ENCODE measurements at regions not wholly inside any gene's neighbourhood (a gene's known extent, or its start where the extent isn't known, plus 50 kb on each side); places are given as distances from the start of the nearest gene placed in this dataset.

DNA sequence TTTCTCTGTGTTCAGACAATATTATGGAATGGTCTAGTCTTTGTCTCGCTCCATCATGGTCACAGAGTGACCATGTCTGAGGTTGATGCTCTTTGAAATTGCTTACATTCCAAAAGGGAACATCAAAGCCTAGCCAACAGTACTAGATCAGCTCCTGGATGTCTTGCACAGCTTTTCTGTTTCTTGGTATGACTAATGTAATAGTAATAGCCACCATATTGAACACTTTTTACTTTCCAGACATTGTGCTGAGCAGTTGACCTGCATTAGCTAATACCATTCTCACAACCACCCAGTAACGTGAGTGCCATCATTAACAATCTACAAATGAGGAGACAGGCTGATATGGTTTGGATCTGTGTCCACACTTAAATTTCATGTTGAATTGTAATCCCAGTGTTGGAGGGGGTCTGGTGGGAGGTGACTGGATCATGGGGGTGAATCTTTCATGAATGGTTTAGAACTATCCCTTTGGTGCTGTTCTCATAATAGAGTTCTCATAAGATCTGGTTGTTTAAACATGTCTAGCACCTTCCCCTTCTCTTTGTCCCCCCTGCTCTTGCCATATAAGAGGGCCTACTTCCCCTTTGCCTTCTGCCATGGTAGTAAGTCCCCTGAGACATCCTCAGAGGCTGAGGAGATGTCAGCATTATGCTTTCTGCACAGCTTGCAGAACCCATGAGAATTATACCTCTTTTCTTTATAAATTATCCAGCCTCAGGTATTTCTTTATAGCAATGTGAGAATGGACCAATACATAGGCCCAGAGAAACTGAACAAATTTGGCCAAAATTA lies 577.5 kb upstream of the CLINT1 start:
- intact Hi-C loops (cut with micrococcal nuclease; ENCODE audit: unreplicated experiment) = no loop called here
- ATAC-seq (0 out of 3 replicates have a peak, but pooled peaks have one; percentile 16), DNase-seq (ENCODE audit: low read depth, low spot score) (no peak), FAIRE-seq (no peak)
- in situ Hi-C loops (cut with MboI) = no loop called here
- WGBS (ENCODE audit: insufficient coverage, insufficient replicate concordance, low lambda C conversion rate, missing lambda C conversion rate) = 53% methylated on average over 2 of the region's 2 CpGs
- Histone ChIP-seq H2AFZ (ENCODE audit: control insufficient read depth, low read depth, low read length) (no peak overlapping the region), H3K9ac (ENCODE audit: control insufficient read depth, insufficient read depth, low read length) (no peak overlapping the region), H3K4me2 (ENCODE audit: control insufficient read depth, insufficient read depth) (no peak overlapping the region), H3K4me3 (no peak overlapping the region), H4K20me1 (ENCODE audit: control insufficient read depth, insufficient read depth) (no peaks in the 10 kb centered on the region), H3K36me3 (ENCODE audit: control insufficient read depth in 2 of 2, insufficient read depth in 2 of 2, low read length in 1 of 2) (no peaks in the 10 kb centered on the region), H3K9me3 (replicated peaks; ENCODE audit: control insufficient read depth, insufficient read depth, low read length) (no peaks in the 10 kb centered on the region), H3K27ac (ENCODE audit: control insufficient read depth, insufficient read depth) (no peak overlapping the region), H3K79me2 (ENCODE audit: control insufficient read depth, insufficient read depth, low read length) (no peaks in the 10 kb centered on the region), H3K27me3 (replicated peaks in 1 of 2; ENCODE audit: control insufficient read depth in 2 of 2, insufficient read depth in 2 of 2, low read length in 1 of 2) (no peaks in the 10 kb centered on the region), H3K4me1 (ENCODE audit: control insufficient read depth, insufficient read depth, low read length) (peaks cover 13% of the 10 kb centered on the region)
- BruUV-seq (replicated peaks) = no TSS peak
- SMC1A ChIA-PET (ENCODE audit: uncharacterized antibody, unreplicated experiment) = interaction anchor here (1.4 to 5.3 kb wide), 3 partner anchors 15 to 27 kb away, joined by 3 to 62 read pairs (median 31); no protein-coding TSS in a partner anchor
- CTCF ChIA-PET = interaction anchor here (1.2 kb wide), 1 partner anchor 23 kb away, joined by 3 read pairs; no protein-coding TSS in a partner anchor
- TF ChIP-seq EP300 (IDR thresholded peaks at IDR 0.05; ENCODE audit: borderline replicate concordance in 1 of 2, control insufficient read depth in 1 of 2, low read depth in 2 of 2, low read length in 2 of 2) = no peak
- peak; percentile 79 for TF ChIP-seq MEF2B (IDR thresholded peaks at IDR 0.05; ENCODE audit: partially characterized antibody, poor library complexity, severe bottlenecking)
- peak; percentile 28; the same call in 1 of the 2 replicates for TF ChIP-seq SPI1 (IDR thresholded peaks at IDR 0.05; ENCODE audit: borderline replicate concordance, insufficient read depth, low read depth, low read length)
- POLR2A ChIA-PET = interaction anchor here (0.6 to 1.8 kb wide), 2 partner anchors 15 to 259 kb away, joined by 4 to 6 read pairs; no protein-coding TSS in a partner anchor
- RAD21 ChIA-PET (ENCODE audit: unreplicated experiment) = interaction anchor here (1.2 kb wide), 1 partner anchor 24 kb away, joined by 4 read pairs; no protein-coding TSS in a partner anchor

DNA sequence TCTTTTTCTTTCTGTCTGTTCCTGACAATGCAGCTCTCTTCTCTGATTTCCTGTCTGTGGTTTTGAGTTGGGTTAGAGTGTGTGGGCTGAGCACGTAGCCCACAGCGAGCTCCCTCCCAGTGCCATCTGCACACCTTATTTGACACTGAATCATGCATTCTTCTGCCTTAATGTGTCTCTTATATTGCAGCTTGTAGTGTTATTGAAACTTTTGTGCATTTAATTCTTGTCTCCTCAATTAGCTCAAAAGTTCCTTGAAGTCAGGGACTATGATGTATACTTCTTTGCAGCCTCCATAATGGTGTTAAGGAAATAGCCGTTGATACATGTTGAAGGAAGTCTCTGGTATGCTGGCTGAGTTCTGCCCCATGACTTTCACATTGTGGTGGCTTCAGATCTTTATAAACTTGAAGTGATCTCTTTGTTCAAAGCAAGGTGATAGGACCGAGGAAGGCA lies 576.2 kb upstream of the CLINT1 start:
- Histone ChIP-seq H3K27me3 (replicated peaks in 1 of 2; ENCODE audit: control insufficient read depth in 2 of 2, insufficient read depth in 2 of 2, low read length in 1 of 2) (no peaks in the 10 kb centered on the region), H3K27ac (ENCODE audit: control insufficient read depth, insufficient read depth) (no peak overlapping the region), H2AFZ (ENCODE audit: control insufficient read depth, low read depth, low read length) (peak overlapping the region; percentile 82), H3K36me3 (ENCODE audit: control insufficient read depth in 2 of 2, insufficient read depth in 2 of 2, low read length in 1 of 2) (no peaks in the 10 kb centered on the region), H3K9me3 (replicated peaks; ENCODE audit: control insufficient read depth, insufficient read depth, low read length) (peaks cover under 1% of the 10 kb centered on the region; the same call in 1 of the 3 replicates), H3K4me2 (ENCODE audit: control insufficient read depth, insufficient read depth) (peak overlapping the region; percentile 57), H3K9ac (ENCODE audit: control insufficient read depth, insufficient read depth, low read length) (no peak overlapping the region), H4K20me1 (ENCODE audit: control insufficient read depth, insufficient read depth) (no peaks in the 10 kb centered on the region), H3K79me2 (ENCODE audit: control insufficient read depth, insufficient read depth, low read length) (no peaks in the 10 kb centered on the region), H3K4me3 (no peak overlapping the region), H3K4me1 (ENCODE audit: control insufficient read depth, insufficient read depth, low read length) (peaks cover 20% of the 10 kb centered on the region)
- ChIA-PET POLR2A (interaction anchor here (0.6 to 1.8 kb wide), 7 partner anchors 13 to 279 kb away, joined by 3 to 6 read pairs (median 4); no protein-coding TSS in a partner anchor), RAD21 (ENCODE audit: unreplicated experiment) (interaction anchor here (0.6 to 4.0 kb wide), 11 partner anchors 23 to 672 kb away, joined by 3 to 34 read pairs (median 3); no protein-coding TSS in a partner anchor), SMC1A (ENCODE audit: uncharacterized antibody, unreplicated experiment) (interaction anchor here (0.6 to 5.3 kb wide), 19 partner anchors 8 to 656 kb away, joined by 3 to 62 read pairs (median 5); no protein-coding TSS in a partner anchor), CTCF (interaction anchor here (0.6 to 1.8 kb wide), 6 partner anchors 12 to 78 kb away, joined by 3 to 7 read pairs (median 4); no protein-coding TSS in a partner anchor)
- DNase-seq (ENCODE audit: low read depth, low spot score) (peak; percentile 47), ATAC-seq (peak; percentile 85), FAIRE-seq (no peak)
- intact Hi-C loops (cut with micrococcal nuclease; ENCODE audit: unreplicated experiment) = no loop called here
- in situ Hi-C loops (cut with MboI) = no loop called here
- BruUV-seq (replicated peaks) = no TSS peak
- WGBS (ENCODE audit: insufficient coverage, insufficient replicate concordance, low lambda C conversion rate, missing lambda C conversion rate) = 0% methylated on average over 4 of the region's 4 CpGs
- TF ChIP-seq, protein P1, sequence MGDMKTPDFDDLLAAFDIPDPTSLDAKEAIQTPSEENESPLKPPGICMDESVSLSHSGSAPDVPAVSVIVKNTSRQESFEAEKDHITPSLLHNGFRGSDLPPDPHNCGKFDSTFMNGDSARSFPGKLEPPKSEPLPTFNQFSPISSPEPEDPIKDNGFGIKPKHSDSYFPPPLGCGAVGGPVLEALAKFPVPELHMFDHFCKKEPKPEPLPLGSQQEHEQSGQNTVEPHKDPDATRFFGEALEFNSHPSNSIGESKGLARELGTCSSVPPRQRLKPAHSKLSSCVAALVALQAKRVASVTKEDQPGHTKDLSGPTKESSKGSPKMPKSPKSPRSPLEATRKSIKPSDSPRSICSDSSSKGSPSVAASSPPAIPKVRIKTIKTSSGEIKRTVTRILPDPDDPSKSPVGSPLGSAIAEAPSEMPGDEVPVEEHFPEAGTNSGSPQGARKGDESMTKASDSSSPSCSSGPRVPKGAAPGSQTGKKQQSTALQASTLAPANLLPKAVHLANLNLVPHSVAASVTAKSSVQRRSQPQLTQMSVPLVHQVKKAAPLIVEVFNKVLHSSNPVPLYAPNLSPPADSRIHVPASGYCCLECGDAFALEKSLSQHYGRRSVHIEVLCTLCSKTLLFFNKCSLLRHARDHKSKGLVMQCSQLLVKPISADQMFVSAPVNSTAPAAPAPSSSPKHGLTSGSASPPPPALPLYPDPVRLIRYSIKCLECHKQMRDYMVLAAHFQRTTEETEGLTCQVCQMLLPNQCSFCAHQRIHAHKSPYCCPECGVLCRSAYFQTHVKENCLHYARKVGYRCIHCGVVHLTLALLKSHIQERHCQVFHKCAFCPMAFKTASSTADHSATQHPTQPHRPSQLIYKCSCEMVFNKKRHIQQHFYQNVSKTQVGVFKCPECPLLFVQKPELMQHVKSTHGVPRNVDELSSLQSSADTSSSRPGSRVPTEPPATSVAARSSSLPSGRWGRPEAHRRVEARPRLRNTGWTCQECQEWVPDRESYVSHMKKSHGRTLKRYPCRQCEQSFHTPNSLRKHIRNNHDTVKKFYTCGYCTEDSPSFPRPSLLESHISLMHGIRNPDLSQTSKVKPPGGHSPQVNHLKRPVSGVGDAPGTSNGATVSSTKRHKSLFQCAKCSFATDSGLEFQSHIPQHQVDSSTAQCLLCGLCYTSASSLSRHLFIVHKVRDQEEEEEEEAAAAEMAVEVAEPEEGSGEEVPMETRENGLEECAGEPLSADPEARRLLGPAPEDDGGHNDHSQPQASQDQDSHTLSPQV (IDR thresholded peaks at IDR 0.05) = no peak
- TF ChIP-seq BRCA1 (IDR thresholded peaks at IDR 0.05; ENCODE audit: low read depth, low read length) = no peak
- TF ChIP-seq BMI1 (IDR thresholded peaks at IDR 0.05; ENCODE audit: borderline replicate concordance) = no peak
- TF ChIP-seq SMC3 (IDR thresholded peaks at IDR 0.05; ENCODE audit: borderline replicate concordance, low read length) = 0 out of 2 replicates have a peak, but pooled peaks have one; percentile 6
- TF ChIP-seq MTA2 (IDR thresholded peaks at IDR 0.05; ENCODE audit: low read depth) = peak; percentile 45
- TF ChIP-seq MYC (IDR thresholded peaks at IDR 0.05; ENCODE audit: insufficient read depth, insufficient read length, insufficient replicate concordance, low read length, severe bottlenecking) = no peak
- no peak for TF ChIP-seq HDAC6 (IDR thresholded peaks at IDR 0.05; ENCODE audit: unreplicated experiment)
